HG02981 (cell line): ENCODE measurements at regions not wholly inside any gene's neighbourhood (a gene's known extent, or its start where the extent isn't known, plus 50 kb on each side); places are given as distances from the start of the nearest gene placed in this dataset.

Experiments
- ATAC-seq: cut with Tn5 transposase; IDR thresholded peaks from one replicate; pipeline ENCODE4 v1.9.1; 2021; ENCODE audit warnings: mild to moderate bottlenecking, moderate library complexity; ENCODE audit not compliant: unreplicated experiment

GRCh38 chr19:34096020-34096915 is 76.0 kb upstream of the LSM14A start:
- no peak for ATAC-seq

- no peak for ATAC-seq
Measured at GRCh38 chr19:34104096-34104495, 68.2 kb upstream of the LSM14A start.

- no peak for ATAC-seq
Measured at GRCh38 chr19:34104557-34104956, 67.7 kb upstream of the LSM14A start.

GRCh38 chr19:34109596-34109995 is 62.7 kb upstream of the LSM14A start:
- no peak for ATAC-seq

GRCh38 chr19:34118879-34119748 is 53.2 kb upstream of the LSM14A start:
- no peak for ATAC-seq

GRCh38 chr19:34120141-34120540 is 52.2 kb upstream of the LSM14A start:
- no peak for ATAC-seq

GRCh38 chr19:34120846-34121639 is 51.3 kb upstream of the LSM14A start:
- ATAC-seq: peak; percentile 50
